Occipital lobe (tissue), 1 donor: ENCODE measurements at regions not wholly inside any gene's neighbourhood (a gene's known extent, or its start where the extent isn't known, plus 50 kb on each side); places are given as distances from the start of the nearest gene placed in this dataset.

Experiments
- DNase-seq: peaks from one replicate; lab custom pipeline; 2025; lab: John Stamatoyannopoulos, UW

DNA sequence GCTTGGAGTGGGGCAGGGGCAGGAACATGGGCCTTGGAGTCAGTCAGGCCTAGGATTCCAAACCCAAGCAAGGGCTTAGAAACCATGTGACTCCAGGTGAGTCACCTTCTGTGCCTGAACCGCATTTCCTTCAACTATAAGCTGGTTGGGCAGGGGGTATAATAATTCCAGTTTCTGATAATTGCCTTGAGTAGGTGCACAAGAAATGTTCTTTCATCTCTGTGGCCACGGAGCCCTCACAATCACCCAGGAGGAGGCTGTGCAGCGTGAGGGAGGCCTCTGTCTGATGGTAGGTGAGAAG lies 112.1 kb upstream of the HAAO start:
- no peak for DNase-seq

DNA sequence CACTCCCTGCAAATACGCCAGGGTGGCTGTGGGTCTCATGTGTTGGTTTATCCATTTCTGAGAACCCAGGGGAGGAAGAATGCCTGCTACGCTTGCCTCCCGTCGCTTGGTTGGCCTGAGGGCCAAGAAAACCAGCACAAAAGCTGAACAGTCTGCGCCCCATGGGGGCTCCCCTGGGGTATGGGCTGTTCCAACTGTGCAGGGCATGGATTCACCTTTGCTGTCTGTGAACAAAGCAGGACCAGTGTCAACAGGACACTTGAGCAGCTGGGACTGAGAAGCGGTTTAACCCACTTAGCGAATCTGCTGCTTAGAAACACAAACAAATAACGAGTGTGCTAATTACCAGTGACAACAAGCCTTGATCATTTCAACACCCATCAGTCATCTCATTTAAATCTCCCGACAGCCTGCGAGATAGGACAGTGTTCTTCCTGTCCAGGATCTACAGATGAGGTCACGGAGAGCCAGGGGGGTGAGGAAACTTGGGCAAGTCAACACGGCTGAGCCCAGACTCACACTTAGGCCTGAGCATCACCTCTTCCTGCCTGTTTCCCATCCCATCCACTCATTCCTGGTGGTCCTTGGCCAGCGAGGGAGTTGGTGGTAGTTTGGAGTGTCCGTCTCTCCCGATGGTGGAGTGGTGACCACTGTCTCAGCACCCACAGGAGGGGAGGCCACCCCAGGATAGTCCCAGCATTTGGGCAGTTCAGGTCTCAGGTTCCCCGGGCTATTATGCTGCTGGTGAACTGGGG lies 111.6 kb upstream of the HAAO start:
- DNase-seq: no peak

DNA sequence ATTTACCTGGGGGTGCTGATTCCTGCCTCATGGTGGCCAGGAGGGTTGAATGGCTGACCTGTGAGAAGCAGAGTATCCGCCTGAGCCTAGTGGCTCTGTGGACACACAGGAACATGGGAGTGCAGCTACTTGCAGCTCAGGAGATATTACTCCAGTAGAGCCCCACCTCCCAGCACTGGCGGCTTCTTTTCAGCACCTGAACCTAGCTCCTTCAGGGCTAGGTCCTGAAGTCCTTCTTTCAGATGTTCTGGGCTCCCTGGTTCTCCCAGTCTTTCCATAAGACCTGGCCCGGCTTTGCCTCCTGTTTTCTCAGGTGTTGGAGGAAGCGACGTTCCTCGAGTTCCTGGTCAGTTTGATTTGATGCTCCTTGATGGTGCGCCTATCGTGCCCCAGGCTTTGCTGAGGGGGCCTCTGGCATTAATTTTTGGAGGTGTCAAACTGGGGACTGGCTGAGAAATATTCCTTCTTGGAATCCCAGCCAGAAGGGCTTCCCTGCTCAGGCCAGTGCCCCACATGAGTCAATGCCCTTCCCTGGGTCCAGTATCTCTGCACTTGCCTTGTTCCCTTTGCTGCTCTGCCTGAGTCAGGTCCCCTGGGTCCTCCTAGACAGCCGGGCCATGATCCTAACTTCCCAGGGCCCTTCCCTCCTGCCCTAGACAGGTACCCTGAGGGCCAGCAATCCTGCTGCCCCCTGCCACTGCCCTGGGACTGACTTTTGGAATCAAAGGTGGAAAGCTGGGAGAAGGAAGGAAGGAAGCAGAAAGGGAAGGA lies 110.7 kb upstream of the HAAO start:
- no peak for DNase-seq

DNA sequence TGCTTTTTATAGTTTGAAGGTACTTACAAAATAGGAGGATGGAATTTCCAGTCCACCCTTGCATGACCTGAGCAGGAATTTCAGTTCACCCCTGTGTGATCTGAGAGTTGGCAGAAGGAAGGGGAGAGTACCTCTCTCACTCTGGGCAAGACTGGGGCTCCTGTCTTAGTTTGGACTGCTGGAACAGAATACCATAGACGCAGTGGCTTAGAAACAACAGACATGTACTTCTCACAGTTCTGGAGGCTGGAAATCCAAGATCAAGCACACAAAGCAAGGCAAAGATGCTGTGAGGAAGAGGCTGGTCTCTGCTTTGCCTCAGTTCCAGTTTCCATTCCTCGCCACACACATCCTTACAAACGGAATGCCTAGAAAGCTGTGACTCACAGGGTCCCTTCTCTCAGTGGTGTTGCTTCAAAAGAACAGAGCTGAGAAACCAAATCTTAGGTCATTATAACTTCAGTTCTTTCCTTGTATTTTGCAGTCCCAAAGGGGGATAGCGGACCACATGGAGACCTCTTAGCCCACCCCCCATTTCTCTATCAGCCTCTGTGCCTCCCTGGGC lies 108.8 kb upstream of the HAAO start:
- DNase-seq: no peak

DNA sequence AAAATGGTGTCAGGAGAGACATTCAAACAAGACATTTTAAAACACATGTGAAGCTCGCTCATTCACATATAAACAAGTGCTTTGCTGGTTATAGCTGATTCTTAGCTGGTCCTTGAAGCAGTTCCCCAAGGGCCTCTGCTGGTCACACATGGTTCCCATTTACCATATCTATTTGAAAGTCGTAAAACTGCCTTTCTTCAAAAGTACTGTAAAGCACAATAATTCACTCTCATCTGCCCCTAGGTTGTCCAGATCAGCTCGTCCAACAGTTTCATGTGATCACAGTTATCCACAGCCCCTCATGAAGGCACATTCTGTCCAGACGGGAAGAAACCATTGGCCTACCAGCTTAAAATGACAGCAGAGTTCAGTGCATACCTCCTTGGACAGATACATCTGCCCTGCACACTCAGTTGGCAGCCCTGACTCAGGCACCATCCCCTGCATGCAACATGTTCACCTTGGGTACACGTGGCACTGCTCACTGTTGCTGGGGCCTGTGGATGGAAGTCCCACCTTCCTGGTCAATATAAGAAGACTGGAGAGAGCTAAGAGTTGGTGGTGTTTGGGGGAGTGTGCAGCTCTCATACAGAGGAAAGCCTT lies 108.0 kb upstream of the HAAO start:
- no peak for DNase-seq

DNA sequence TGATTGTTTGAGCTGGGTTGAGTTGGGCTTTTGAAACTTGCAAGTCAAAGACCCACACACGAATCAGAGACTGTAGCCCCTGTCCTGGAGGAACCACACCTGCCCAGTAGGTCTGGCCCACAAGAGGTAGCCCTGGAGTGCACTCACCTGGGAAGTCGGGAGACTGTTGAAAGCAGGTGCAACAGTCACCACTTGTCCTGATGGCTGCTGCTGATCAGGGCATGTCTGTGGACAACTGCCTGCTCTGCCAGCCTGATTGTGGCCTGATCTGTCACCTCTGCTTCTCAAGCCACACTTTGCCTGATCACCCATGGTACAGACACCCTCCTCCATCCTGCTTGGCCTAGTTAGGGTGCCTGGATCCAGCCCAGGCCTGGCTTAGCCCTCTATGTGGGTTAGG lies 105.0 kb upstream of the HAAO start:
- DNase-seq: no peak

DNA sequence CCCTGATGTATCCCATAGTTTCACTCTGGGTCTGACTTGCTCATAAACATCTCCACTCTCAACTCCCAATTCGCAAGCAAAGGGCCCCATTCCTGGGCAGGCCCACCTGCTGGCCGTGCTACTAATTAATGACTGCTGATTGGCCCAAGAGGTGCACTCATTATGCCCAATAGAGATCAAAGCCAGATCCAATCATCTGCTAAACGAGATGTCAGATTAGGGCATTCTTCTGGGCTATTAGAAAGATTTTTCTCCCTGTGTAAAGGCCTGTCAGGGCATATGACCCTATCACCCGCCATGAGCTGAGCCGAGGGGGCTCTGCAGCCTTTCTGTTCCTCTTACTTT lies 103.4 kb upstream of the HAAO start:
- DNase-seq: no peak

DNA sequence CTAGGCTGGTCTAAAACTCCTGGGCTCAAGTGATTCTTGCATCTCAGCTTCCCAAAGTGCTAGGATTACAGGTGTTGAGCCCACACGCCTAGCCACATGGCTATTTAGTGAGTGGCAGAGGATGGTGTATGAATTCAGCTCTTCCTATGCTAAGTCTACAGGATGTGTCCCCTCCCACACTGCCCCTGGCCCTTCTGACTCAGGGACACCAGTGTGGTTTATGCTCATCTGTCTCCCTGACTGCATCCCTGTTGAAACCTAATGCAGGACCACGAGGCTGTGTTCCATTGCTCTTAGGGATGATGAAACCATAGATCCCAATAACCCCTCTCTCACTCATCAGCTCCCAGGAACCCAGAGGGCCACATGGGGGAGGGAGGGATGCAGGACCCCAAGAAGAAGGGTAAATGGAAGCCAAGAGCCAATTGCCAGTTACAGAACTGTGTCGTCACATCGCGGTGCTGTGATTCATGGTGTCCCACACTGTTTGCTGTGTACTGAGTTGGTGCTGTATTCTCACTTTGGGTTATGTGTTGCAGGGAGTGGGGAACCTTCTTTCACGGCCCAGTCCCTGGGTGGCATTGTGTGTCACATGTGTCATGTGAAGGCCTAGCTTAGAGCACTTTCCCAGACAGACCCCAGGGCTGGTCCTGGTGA lies 102.9 kb upstream of the HAAO start:
- DNase-seq: no peak

DNA sequence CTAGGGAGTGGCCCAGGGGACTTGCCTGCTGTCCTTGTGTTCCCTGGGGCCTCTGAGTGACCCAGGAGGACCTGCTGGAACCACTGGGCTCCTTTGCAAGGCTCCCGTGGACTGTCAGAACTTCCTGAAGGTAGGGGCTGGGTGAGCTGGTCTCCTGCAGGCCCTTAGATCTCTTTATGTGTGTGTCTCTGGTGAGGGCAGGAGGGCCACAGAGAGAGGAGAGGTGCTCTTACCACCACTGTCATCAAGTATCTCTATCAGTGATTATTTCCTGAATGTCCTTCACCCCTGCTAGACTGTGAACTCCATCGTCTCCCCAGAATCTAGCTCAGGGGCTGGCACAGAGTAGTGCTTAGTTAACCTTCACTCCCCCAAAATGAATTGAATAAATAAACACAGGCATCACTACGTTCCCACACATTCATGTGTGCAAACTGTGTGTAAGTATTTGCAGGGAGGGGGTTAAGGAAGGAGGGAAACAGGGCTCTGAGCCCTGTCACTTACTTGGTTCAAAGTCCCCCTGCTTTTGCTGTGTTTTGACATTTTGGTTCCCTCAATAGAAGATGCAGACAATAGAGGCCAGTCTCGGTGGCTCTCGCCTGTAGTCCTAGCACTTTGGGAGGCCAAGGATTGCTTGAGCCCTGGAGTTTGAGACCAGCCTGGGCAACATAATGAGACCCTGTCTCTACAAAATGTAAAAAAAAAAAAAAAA lies 100.8 kb upstream of the HAAO start:
- no peak for DNase-seq

DNA sequence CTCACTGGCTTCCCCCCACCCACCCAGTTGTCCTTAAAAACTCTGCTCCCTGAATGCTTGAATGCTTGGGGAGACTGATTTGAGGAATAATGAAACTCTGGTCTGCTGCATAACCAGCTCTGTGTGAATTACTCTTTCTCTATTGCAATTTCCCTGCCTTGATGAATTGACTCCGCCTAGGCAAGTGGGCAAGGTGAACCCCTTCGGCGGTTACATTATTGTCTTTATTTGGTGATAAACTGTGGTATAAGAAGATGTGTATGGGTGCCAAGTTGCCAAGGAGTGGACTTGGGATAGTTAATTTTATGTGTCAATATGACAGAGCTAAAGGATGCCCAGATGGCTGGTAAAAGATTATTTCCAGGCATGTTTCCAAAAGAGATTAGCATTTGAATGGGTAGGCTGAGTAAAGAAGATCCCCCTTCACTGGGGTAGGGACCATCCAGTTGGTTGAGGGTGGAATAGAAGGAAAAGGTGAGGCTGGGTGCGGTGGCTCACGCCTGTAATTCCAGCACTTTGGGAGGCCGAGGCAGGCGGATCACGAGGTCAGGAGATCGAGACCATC lies 98.5 kb upstream of the HAAO start:
- DNase-seq: no peak

DNA sequence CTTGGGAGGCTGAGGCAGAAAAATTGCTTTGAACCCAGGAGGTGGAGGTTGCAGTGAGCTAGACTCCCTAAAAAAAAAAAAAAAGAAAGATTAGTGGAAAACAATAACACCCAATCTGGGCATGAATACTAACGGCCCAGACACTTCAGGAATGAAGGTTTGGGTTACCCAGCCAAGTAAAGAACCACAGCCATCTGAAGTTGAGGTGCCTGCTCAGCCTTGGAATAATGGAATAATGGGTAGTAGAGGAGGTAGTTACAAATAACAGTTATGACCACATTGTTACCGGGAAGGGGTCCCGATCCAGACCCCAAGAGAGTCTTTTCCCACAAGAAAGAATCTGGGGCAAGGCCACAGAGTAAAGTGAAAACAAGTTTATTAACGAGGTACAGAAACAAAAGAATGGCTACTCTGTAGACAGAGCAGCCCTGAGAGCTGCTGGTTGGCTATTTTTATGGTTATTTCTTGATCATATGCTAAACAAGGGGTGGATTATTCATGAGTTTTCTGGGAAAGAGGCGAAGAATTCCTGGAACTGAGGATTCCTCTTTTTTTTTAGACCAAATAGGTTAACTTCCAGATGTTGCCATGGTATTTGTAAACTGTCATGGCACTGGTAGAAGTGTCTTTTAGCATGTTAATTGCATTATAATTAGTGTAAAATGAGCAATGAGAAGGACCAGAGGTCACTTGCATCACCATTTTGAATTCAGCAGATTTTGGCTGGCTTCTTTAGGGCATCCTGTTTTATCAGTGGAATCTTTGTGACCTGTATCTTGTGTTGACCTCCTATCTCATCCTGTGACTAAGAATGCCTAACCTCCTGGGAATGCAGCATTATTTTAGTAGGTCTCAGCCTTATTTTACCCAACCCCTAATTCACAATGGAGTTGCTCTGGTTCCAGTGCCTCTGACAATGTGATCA lies 96.2 kb upstream of the HAAO start:
- DNase-seq: no peak

DNA sequence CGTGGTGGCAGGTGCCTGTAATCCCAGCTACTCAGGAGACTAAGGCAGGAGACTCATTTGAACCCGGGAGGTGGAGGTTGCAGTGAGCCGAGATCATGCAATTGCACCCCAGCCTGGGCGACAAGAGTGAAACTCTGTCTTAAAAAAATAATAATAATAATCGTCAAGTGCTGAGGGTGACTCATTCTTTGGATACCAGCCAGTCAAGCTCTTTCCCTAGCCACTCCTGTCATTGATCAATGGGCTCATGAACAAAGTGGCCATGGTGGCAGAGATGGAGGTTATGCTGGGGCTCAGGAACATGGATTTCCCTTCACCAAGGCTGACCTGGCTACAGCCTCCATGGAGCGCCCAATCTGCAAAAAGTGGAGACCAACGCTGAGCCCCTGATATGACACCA lies 94.5 kb upstream of the HAAO start:
- DNase-seq: no peak

DNA sequence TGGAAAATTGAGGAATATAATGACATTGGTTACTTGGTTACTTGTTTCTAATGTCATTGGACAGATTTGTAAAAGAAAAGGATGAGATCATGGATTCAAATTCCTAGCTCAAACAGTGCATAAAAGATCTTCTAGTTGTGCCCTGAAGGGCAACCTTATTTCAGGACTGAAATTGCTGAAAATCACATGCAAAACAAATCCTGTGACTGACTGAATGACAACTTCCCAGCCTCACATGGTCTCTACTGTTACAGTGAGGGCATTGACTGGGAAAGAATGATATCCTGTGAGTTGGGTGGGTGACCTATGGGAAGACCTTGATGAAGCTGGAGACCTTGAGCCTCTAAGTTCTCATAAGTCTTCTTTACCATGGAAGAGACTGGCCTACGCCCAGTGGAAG lies 90.4 kb upstream of the HAAO start:
- no peak for DNase-seq

DNA sequence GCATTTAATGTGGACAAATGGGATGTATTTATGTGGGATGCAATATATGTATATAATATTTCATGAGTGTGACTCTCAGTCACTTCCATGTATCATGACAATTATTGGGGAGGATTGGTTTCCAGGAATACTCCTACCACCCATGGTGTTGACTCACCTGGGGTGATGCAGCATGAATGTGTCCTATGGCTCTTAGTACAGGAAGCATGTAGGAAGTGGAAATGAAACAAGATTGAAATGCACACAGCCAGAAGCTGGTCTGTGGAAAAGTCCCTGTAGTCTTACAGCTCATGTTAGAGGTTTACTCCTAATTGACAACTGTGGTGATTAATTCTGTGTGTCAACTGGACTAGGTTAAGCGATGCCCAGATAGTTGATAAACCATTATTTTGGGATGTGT lies 89.3 kb upstream of the HAAO start:
- DNase-seq: no peak

DNA sequence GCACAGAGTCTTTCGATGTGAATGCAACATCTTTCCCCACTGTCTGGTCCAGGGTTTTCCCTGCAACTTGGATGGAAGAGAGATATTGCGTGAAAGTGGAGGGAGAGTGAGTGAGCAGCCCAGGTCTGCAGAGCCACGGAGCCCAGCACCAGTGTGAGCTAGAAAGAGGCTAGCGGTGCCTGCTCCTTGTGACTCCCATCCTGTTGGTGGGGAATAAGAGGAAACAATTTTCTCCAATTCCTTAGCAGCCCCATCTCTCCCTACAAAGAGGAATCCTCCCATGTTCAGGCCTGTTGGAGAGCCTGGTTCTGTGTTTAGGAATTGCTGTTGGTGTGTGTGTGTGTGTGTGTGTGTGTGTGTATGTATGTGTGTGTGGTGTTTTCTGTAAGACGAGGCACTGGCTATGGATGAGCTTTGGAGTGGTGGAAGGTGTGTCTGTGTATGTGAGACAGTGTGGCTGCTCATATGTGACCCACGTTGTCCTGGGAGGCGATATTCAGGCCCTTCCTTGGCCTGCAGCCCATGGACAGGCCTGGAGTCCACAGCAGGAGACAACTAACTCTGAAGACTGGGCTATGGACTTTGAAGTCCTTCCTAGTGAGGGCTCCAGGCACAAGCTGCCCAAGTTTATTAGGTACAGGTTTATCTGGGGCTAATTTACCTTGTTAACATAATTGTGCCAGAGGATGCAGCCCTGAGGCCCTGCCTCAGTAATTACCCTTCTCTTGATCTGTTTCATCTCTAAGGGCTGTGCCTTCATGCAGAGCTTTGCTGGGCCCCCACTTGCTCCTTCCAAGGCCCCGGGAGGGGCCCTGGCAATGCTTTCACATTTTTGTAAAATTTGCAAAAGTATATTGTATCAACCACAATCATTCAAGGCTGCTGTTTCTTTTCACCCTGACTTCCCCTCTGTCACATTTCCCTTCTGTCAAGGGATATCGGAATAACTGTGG lies 88.6 kb upstream of the HAAO start:
- DNase-seq: no peak

DNA sequence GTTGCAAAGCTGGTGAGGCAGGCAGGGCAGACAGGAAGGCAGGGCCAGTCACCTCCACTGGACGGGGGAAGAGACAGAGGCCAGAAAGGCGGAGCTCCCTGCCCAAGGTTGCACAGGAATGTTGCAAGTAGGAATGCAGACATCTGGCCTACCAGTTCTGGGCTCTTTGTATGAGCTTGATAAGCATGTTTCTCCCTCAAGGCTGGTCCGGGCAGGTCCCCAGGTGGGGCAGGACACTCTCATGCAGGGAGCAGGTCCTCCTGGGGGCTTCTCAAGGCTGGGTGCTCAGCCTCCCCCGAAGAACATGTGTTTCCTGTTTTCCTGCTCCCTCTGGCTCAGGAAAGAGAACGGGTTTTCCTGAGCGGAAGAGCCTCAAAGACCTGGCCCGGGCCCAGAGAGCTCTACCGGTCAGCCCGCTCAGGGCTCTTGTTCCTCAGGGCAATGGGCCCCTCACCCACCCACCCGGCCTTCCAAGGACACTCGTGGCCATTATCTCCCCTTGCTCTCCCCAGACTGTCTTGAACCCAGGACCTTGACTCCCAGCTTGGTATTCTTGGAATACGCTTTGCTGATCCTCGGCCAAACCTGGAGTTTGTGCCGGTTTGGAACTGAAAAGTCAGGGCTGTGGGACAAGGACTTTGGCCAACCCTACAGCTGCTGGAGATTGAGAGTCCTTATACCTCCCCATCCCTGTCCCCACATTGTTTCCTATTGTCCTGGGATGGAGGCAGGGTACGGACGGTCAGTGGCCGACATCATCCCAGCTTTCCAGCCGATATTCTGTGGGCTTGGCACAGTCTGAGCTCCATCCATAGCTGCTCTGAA lies 87.7 kb upstream of the HAAO start:
- DNase-seq: no peak

DNA sequence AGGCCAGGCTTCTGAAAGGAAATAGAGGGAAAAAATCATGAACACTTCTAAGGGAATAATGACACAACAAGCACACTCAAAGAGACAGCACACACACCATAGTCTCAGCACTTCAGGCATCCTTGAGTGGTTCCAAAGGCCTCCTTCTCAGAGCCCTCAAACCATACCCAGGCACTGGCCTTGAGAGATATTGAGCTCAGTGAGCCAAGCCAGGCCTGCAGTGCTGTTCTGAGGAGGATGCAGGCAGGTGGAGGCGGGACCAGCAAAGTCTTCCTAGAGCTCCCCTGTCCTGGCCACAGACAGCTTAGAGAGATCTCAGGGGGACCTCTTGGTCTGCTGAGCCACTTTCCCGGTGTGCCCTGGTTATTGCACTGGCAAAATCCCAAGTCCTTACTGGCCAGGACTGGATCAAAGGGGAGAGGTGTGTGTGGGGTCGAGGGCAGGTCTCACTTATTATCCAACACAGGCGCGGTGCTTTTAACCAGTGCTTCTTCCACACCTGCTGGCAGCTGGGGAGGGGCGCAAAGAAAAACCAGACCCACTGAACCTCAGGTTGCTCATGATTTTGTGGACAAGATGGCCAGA lies 86.8 kb upstream of the HAAO start:
- DNase-seq: no peak

DNA sequence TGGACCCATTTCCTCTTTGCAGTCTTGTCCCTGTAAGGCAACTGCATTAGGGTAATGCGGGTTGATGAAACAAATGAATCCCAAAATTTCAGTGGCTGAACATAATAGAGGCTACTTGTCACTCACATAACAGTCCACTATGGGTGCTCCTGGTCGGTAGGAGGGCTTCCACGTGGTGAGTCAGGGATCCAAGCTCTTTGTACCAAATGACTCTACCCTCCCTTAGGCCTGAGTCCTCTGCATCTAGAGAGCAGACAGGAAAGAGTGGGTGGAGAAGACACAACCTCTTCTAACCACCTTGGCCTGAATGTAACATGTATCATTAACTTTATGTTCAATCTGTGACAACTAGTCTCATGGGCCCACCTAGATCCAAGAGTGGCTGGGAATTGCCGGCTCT lies 86.2 kb upstream of the HAAO start:
- DNase-seq: no peak
